ENCODE measurements at regions not wholly inside any gene's neighbourhood (a gene's known extent, or its start where the extent isn't known, plus 50 kb on each side); places are given as distances from the start of the nearest gene placed in this dataset.

GRCh38 chr10:111686796-111687195 is 496.8 kb downstream of the GPAM start:
- TF ChIP-seq CTCF (IDR thresholded peaks at IDR 0.05) (no peak), POLR2A (IDR thresholded peaks at IDR 0.05) (no peak)
